Hepatocyte (in vitro differentiated cells): ENCODE measurements at regions not wholly inside any gene's neighbourhood (a gene's known extent, or its start where the extent isn't known, plus 50 kb on each side); places are given as distances from the start of the nearest gene placed in this dataset.

Experiments used
- DNase-seq: peaks from one replicate; pipeline ENCODE4 v3.0.0-alpha.2; 2016; ENCODE audit warnings: low spot score
- H2AFZ ChIP-seq: fragments of 200-600 bp; sonication (generic); 2 replicates; pipeline ENCODE4 v1.6.0; 2016; ENCODE audit warnings: antibody characterized with exemption, mild to moderate bottlenecking
- H3K27ac ChIP-seq: fragments of 200-600 bp; sonication (generic); 2 replicates; pipeline ENCODE4 v1.5.1; 2016; ENCODE audit warnings: mild to moderate bottlenecking
- H3K27me3 ChIP-seq: fragments of 200-600 bp; sonication (generic); 2 replicates; pipeline ENCODE4 v1.6.1; 2016
- H3K36me3 ChIP-seq: fragments of 200-600 bp; sonication (generic); replicated peaks from 2 replicates; pipeline ENCODE4 v1.5.1; 2016; ENCODE audit warnings: low read depth; ENCODE audit not compliant: insufficient read depth
- H3K4me1 ChIP-seq: fragments of 200-600 bp; sonication (generic); 2 replicates; pipeline ENCODE4 v1.5.1; 2016; ENCODE audit warnings: mild to moderate bottlenecking, moderate library complexity; ENCODE audit not compliant: insufficient read depth
- H3K4me2 ChIP-seq: fragments of 200-600 bp; sonication (generic); 2 replicates; pipeline ENCODE4 v1.6.0; 2016
- H3K4me3 ChIP-seq: fragments of 200-600 bp; sonication (generic); 2 replicates; pipeline ENCODE4 v1.5.1; 2016; ENCODE audit warnings: mild to moderate bottlenecking
- H3K79me2 ChIP-seq: fragments of 200-600 bp; sonication (generic); 2 replicates; pipeline ENCODE4 v1.6.0; 2017; ENCODE audit warnings: mild to moderate bottlenecking
- H3K9me2 ChIP-seq: fragments of 200-600 bp; sonication (generic); replicated peaks from 2 replicates; pipeline ENCODE4 v1.6.0; 2017; ENCODE audit warnings: mild to moderate bottlenecking; ENCODE audit not compliant: insufficient read depth
- H3K9me3 ChIP-seq: fragments of 200-600 bp; sonication (generic); 2 replicates; pipeline ENCODE4 v1.5.1; 2016; ENCODE audit warnings: low read depth, mild to moderate bottlenecking
- H4K20me1 ChIP-seq: fragments of 200-600 bp; sonication (generic); 2 replicates; pipeline ENCODE4 v1.6.0; 2016; ENCODE audit warnings: mild to moderate bottlenecking; ENCODE audit not compliant: insufficient read depth, poor library complexity, severe bottlenecking
- EZH2 ChIP-seq: fragments of 200-600 bp; sonication (generic); IDR thresholded peaks from 2 replicates; pipeline ENCODE4 v1.6.1; 2016; ENCODE audit warnings: antibody characterized with exemption, mild to moderate bottlenecking, borderline replicate concordance
- EZH2phosphoT487 ChIP-seq: fragments of 200-600 bp; sonication (generic); IDR thresholded peaks from one replicate; pipeline ENCODE4 v1.6.1; 2018; ENCODE audit warnings: antibody characterized with exemption, mild to moderate bottlenecking, low read depth, moderate library complexity; ENCODE audit not compliant: unreplicated experiment, severe bottlenecking
- WGBS: methylation state at CpG from one replicate; pipeline ENCODE4 v1.1.6; 2016; ENCODE audit warnings: low lambda C conversion rate; ENCODE audit errors: missing lambda C conversion rate; 5-methylcytosine and 5-hydroxymethylcytosine counted together
- TF ChIP-seq, protein P1 (sequence below): fragments of 200-600 bp; sonication (generic); IDR thresholded peaks from 2 replicates; pipeline ENCODE4 v1.5.1; 2016; ENCODE audit warnings: antibody characterized with exemption, mild to moderate bottlenecking; ENCODE audit not compliant: poor library complexity

DNA sequence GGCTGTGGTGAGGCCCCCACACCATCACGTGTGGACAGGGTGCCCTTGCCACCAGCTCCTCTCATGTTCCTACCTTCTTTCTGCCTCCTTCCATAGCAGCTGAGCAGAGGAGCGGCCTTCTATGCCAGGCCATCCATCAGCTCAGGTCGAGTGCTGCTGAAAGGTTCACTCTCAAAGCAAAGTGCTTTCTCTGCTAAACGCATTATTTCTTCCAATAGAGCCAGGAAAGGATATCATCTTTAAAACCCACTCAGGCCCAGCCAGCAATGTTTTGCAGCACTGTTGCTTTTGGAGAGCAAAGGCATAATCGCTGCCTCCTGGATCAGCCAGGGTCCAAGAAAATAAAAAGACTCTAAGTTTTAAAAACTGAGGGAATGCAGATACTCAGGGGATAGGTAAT is 54.9 kb upstream of the GPRC5B start:
- no peaks in the 10 kb centered on the region for H3K36me3 ChIP-seq
- H3K9me3 ChIP-seq: no peaks in the 10 kb centered on the region
- H2AFZ ChIP-seq: no peak overlapping the region
- TF ChIP-seq EZH2phosphoT487 (no peak), EZH2 (no peak)
- TF ChIP-seq, protein P1, sequence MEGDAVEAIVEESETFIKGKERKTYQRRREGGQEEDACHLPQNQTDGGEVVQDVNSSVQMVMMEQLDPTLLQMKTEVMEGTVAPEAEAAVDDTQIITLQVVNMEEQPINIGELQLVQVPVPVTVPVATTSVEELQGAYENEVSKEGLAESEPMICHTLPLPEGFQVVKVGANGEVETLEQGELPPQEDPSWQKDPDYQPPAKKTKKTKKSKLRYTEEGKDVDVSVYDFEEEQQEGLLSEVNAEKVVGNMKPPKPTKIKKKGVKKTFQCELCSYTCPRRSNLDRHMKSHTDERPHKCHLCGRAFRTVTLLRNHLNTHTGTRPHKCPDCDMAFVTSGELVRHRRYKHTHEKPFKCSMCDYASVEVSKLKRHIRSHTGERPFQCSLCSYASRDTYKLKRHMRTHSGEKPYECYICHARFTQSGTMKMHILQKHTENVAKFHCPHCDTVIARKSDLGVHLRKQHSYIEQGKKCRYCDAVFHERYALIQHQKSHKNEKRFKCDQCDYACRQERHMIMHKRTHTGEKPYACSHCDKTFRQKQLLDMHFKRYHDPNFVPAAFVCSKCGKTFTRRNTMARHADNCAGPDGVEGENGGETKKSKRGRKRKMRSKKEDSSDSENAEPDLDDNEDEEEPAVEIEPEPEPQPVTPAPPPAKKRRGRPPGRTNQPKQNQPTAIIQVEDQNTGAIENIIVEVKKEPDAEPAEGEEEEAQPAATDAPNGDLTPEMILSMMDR: no peak
- no peak overlapping the region for H3K4me2 ChIP-seq
- no peaks in the 10 kb centered on the region for H3K9me2 ChIP-seq
- H3K27me3 ChIP-seq: no peaks in the 10 kb centered on the region
- H3K79me2 ChIP-seq: no peaks in the 10 kb centered on the region
- no peak overlapping the region for H3K4me3 ChIP-seq
- H4K20me1 ChIP-seq: no peaks in the 10 kb centered on the region
- no peak overlapping the region for H3K27ac ChIP-seq
- H3K4me1 ChIP-seq: no peaks in the 10 kb centered on the region
- WGBS: no CpG with 5 or more reads among the region's 5 CpGs
- no peak for DNase-seq

DNA sequence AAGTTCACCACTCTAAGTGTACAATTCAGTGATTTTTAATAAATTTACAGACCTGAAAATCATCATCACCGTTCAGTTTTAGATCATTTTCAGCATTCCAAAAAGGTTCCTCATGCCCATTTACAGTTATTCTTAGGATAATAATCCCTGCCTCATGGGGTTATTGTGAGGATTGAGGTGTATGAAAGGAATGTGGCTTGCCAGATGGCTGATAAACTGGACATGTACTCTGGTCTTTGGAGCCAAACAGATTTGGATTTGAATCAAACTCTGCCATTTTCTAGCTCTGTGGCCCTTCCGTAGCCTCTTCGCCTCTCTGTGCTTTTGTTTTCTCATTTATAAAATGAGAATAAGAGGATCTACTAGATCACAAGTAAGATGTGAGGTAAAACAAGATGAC is 53.9 kb upstream of the GPRC5B start:
- TF ChIP-seq, protein P1: no peak
- no peak for TF ChIP-seq EZH2
- no peak for TF ChIP-seq EZH2phosphoT487
- Histone ChIP-seq H3K36me3 (no peaks in the 10 kb centered on the region), H4K20me1 (no peaks in the 10 kb centered on the region), H3K9me3 (no peaks in the 10 kb centered on the region), H2AFZ (no peak overlapping the region), H3K27ac (no peak overlapping the region), H3K79me2 (no peaks in the 10 kb centered on the region), H3K4me3 (no peak overlapping the region), H3K4me2 (no peak overlapping the region), H3K9me2 (no peaks in the 10 kb centered on the region), H3K4me1 (no peaks in the 10 kb centered on the region), H3K27me3 (no peaks in the 10 kb centered on the region)
- whole genome bisulfite sequencing: no CpG with 5 or more reads among the region's 3 CpGs
- no peak for DNase-seq

DNA sequence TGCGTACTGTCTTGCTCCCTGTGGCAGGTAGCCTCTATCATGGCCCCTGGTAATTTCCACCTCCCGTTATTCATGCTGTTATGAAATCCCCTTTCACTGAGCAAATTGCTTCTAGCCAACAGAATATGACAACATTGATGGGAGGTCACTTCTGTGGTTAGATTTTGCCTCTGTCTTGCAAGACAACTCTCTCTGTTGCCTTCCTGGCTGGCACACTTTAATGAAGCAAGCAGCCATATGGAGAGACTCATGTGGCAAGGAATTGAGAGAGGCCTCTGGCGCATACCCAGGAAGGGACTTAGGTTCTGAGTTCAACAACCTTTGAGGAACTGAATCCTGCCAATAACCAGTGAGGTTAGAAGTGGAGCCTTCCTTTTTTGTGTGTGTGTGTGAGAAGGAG is 51.8 kb upstream of the GPRC5B start:
- no CpG with 5 or more reads among the region's 3 CpGs for WGBS
- no peaks in the 10 kb centered on the region for H3K27me3 ChIP-seq
- TF ChIP-seq, protein P1: no peak
- TF ChIP-seq EZH2: no peak

DNA sequence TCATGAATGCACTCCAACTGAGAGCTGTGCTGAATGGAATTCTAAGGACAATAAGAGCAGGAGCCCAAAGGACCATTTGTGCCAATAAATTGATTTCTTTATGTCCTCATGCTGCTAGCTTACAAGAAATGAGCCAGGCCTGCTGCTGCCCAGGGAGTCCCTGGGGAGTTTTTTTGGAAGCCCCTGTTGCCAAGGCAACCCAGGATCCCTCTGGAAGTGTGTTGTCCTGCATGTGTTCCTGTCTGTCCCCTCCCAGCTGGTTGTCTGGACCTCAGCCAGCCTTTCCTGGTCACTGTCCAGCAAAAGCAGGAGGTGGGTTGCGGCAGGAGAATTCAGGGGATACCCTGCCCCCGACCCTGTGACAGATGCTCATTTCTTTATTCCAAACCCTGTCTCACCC is 51.0 kb upstream of the GPRC5B start:
- no peak for DNase-seq
- H3K4me1 ChIP-seq: no peaks in the 10 kb centered on the region
- no CpG with 5 or more reads among the region's 2 CpGs for WGBS

More for the DNA sequence above, 51.8 kb upstream of the GPRC5B start:
- Histone ChIP-seq H3K4me2 (no peak overlapping the region), H2AFZ (no peak overlapping the region), H3K4me1 (no peaks in the 10 kb centered on the region), H3K27ac (no peak overlapping the region), H4K20me1 (no peaks in the 10 kb centered on the region), H3K9me2 (no peaks in the 10 kb centered on the region), H3K9me3 (no peaks in the 10 kb centered on the region), H3K36me3 (no peaks in the 10 kb centered on the region), H3K79me2 (no peaks in the 10 kb centered on the region), H3K4me3 (no peak overlapping the region)
- DNase-seq: no peak

More for the DNA sequence above, 51.0 kb upstream of the GPRC5B start:
- TF ChIP-seq, protein P1: no peak
- no peak for TF ChIP-seq EZH2phosphoT487
- no peak for TF ChIP-seq EZH2
- Histone ChIP-seq H3K9me3 (no peaks in the 10 kb centered on the region), H3K4me3 (no peak overlapping the region), H4K20me1 (no peaks in the 10 kb centered on the region), H3K4me2 (no peak overlapping the region), H3K27me3 (no peaks in the 10 kb centered on the region), H3K27ac (no peak overlapping the region), H3K9me2 (no peaks in the 10 kb centered on the region), H3K79me2 (no peaks in the 10 kb centered on the region), H2AFZ (no peak overlapping the region), H3K36me3 (no peaks in the 10 kb centered on the region)
